ENCODE measurements at regions not wholly inside any gene's neighbourhood (a gene's known extent, or its start where the extent isn't known, plus 50 kb on each side); places are given as distances from the start of the nearest gene placed in this dataset.
"Not testable (repeated sequence)": the region's sequence is repeated elsewhere in the genome, so short reads cannot be mapped to it uniquely, and the experiment has no call there.

DNA sequence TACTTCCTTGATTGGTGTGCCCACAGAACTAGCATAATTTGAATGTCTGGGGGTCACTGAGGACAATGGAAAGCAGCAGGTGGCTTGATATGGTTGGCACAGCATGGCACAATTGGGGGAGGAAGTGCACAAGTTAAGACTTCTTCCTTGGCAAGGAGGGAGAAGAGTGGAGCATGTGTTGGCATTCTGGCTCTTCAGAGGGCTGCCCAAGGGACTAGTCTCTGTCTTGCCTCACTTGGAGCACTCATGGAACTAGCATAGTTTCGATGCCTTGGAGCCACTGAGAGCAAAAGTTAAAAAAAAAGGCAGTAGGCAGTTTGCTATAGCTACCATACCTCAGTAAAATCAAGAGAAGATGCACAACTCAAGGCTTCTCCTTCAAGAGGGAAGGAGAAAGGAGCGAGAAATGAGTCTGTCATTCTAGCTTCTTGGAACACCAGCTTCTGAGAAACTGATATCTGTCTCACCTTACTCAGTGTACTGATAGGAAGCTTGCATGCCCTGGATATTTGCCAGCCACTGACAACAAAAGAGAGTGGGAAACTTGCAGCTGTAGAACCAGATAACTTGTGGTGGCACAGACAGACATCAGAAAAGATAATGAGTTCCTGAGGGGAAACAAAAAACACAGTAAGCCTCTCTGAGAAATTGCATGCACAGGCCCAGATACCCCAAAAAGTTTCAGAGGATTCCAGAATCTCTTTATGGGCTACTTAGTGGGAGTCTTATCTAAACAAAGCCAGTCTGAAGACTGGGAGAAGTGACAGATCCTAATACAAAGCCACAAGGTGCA, 207.5 kb upstream of the SAMSN1 start:
- no peak for DNase-seq

- DNase-seq: no peak
Observed at GRCh38 chr21:14753069-14753465, 207.0 kb upstream of the SAMSN1 start.

DNA sequence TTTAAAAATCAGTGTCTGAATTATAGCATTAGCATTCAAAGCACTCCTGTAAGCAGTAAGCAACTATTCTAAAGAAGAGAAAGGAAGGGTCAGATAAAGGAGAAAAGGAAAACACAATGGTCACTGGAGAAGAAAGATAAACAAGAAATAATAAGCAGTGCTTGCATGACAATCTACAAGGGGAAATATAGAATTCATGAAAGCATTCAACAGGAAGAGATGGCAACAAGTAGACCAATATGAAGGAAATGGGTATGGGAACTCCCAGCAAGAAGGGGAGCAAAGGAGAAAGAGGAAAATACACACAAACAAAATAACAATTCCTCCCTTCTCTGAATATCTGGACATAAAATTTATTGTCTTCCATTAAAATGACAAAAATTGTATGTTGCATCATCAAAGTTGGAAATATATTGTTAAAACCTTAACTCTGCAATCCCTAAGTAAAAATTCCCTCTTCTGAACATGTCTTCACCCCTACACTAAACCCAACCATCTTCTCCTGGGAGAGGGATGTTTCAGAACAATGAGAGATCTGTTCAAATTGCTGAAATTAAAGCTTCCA, 206.3 kb upstream of the SAMSN1 start:
- no peak for DNase-seq

GRCh38 chr21:14751602-14752344, 205.7 kb upstream of the SAMSN1 start:
- DNase-seq: no peak

DNA sequence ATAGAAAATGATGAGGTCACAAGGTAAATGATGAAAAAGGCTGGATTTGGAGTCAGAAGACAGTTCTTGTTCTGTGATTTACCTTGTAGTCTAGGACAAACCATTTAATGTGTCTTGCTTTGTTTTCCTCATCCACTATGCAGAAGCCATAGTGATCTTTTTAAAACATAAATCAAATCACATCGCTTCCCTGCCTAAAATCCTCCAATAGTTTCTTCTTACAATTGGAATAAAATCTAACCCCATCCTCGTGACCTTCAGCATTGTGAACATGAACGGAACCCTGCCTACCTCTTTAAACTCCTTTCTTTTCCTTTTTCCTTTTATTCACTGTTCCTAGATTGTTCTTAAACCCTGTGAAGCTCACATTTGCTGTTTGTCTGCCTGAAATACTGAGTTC, 204.9 kb upstream of the SAMSN1 start:
- no peak for DNase-seq

DNA sequence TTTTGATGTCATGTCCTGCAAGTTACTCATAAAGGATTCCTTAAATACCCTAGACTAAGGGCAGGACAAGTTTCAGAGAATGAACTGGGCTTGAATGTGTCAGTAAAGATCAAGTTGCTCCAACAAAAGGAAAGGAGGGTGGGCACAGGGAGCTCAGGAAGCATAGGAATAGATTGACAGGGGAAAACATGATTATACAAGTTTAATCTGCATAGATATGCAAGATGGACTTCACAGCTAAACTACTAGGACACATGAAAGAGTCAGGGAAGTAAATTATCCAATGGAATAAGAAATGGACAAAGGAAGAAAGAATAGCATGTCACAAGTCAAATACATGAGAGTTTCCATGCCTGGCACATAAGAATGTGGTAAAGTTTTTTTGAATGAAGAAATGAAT, 203.9 kb upstream of the SAMSN1 start:
- no peak for DNase-seq

DNA sequence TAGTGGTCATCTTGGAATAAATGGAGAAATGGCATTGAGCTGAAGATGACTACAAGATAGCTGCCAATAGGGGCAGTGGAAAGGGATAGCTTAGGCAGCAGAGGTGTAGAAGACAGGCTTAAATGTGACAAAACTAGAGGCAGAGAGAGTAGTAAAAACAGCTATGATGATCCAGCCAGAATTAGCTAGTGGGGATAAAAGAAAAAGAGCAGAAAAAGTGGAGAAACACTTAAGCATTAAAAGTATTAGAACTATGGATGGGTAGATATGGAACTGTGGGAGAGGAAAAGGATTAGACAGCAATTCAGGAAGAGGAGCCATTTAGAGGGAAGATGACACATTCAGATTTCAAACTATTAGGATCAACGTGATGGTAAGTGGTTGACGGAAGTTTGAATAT, 202.5 kb upstream of the SAMSN1 start:
- no peak for DNase-seq

GRCh38 chr21:14744368-14744767, 198.3 kb upstream of the SAMSN1 start:
- no peak for DNase-seq

- DNase-seq: no peak
Observed at GRCh38 chr21:14742119-14742518, 196.0 kb upstream of the SAMSN1 start.

DNA sequence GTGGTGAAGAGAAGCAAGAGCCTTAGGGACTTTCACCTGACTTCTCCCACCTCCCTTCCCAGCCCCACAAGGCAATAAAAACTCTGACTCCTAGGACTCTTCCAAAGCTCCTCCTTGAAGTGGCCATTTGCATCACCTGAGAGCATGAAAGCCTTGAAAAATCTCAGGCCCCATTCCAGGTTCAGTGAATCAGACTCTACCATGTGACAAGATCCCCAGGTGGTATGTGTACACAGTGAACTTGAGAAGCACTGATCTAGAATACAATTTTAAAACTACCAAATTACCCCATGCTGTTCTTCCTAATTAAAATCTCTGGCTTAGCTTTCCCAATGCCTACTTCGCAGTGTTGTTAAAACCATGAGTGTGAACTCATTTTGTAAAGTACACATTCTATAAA, 195.1 kb upstream of the SAMSN1 start:
- no peak for DNase-seq

DNA sequence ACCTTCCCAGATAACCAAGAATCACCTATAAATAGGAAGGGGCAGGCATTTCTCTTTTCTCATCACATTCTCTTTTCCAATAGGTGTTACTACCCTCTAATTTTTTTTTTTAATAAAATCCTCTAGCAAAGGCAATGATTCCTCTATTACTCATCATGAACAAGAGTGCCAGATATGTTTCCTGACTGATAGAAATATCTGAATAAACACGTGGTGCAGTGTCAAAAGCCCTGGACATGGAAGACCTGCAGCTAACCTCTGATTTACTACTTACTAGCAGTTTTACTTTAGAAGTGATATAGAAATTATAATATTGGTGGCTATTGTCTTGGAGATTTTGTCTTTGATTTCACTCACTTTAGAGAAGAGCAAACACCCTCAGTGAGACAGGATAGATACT, 194.6 kb upstream of the SAMSN1 start:
- DNase-seq: no peak

- DNase-seq: no peak
Observed at GRCh38 chr21:14740116-14740515, 194.0 kb upstream of the SAMSN1 start.

GRCh38 chr21:14739590-14739989, 193.5 kb upstream of the SAMSN1 start:
- DNase-seq: no peak

GRCh38 chr21:14738576-14738975, 192.5 kb upstream of the SAMSN1 start:
- not testable (repeated sequence) for DNase-seq

- peak; percentile 23 for DNase-seq
Observed at GRCh38 chr21:14737922-14738321, 191.8 kb upstream of the SAMSN1 start.

DNA sequence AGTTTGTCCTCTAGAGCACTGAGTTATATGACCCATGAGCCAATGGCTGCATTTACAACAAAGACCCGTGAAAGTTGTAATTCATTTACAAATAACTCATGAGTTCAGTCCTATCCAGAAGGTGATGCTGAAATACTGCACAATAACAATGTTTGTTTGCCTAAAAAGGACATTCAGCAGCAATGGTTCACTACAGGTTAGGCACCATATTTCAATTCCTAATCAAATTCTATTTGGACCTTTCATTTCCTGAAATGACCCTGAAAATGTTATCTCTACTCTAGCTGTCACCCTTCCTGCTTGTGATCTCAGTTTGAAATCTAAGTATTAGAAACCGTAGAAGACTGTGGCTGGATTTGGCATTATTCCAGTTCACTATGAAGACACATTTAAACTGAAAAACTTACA, 191.2 kb upstream of the SAMSN1 start:
- no peak for DNase-seq

GRCh38 chr21:14736672-14737071, 190.6 kb upstream of the SAMSN1 start:
- DNase-seq: no peak

DNA sequence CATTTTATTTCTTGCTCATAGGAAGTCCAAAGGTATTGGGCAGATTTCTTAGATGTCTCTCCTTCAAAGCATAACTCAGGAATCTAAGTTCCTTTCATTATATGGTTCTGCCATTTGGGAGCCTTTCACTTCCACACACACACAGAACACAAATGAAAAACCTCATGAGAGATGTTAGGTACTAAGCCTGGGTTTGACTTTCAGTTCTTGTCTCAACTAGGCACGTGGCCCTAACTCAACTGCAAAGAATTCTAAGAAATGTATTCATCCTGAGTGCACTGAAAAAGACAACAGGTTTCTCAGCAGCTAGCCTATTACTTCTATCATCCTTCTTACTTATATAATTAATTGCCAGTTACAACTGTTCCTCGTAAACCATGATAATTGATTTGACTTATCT, 190.0 kb upstream of the SAMSN1 start:
- no peak for DNase-seq

DNA sequence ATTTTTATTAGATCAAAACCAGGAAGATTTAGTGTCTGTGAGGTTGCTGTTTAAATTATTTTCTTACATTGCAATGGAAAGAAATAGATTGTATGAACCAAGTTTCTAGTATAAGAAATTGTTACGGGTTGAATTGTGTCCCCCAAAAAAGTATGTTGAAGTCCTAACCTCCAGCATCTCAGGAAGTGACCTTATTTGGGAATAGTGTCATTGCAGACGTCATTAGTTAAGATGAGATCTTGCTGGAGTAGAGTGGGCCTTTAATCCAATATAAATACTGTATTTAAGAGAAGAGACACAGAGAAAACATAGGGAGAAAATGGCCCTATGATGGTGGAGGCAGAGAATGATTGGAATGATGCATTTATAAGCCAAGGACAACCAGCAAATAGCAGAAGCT, 188.7 kb upstream of the SAMSN1 start:
- no peak for DNase-seq

DNA sequence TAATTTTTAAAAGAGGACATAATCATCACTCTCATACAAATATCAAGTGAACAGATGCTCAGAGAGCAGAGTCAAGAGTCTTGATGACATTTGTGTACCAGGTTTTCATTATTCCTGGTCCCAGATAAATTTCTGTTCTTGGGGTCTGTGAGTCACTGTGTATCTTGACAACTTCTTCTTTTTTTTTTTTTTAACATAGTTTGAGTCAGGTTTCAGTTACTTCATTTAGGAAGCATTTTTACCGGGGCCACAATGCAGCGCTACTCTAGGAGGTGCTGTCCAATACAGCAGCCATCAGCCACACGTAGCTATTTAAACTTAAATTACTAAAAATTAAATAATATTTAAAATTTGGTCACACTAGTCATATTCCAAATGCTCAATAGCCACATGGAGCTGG, 188.1 kb upstream of the SAMSN1 start:
- no peak for DNase-seq

DNA sequence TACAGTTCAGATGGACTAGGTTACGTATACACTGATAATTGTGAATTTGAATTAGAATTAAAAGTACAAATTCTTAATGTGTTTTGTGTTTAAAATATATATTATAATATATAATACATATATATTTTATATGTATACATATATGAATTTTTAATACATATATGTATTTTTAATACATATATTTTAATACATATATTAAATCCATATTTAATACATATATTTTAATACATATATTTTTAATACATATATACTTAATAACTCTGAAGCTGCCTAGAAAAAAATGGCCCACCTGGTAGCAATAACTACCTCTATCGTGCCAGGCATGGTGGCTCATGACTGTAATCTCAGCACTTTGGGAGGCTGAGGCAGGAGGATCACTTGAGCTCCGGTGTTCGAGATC, 179.1 kb upstream of the SAMSN1 start:
- DNase-seq: no peak

DNA sequence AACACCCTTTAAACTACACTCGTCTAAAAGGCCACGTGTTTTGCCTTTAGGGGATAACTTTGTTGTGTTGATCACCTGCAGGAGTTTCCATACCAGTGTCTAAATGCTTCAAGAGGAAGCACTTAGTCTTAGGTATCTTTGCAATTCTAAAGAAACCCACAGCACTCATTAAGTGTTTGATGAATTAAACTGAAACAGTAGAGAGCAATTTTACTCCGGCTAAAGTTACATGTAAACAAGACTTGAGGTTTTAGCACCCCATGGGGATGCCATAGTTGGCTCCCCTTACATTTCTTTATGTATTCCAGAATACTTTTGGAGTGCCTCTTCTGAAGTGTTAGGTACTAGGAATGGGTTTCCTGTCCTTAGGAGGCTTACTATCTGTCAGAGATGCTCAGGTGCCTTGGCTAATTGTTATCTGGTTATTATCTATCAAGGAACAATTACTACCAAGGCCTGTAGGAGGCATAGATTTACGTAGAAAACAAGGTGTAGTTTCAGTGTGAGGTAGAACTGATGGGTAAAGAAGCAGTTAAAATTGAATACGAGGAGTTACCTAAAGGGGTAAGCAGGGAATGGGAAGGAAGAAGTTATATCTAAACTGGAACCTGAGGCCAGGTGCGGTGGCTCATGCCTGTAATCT, 176.8 kb upstream of the SAMSN1 start:
- no peak for DNase-seq

GRCh38 chr21:14720237-14720636, 174.1 kb upstream of the SAMSN1 start:
- DNase-seq: no peak

GRCh38 chr21:14718951-14719350, 172.8 kb upstream of the SAMSN1 start:
- DNase-seq: no peak
